Heart left ventricle (tissue), 13 donors: ENCODE measurements at regions not wholly inside any gene's neighbourhood (a gene's known extent, or its start where the extent isn't known, plus 50 kb on each side); places are given as distances from the start of the nearest gene placed in this dataset.

ENCODE experiments used
- CTCF ChIP-seq, 12 donors: fragments of 200-600 bp; sonication (generic) in 4 of 12; IDR thresholded peaks; one replicate each; pipeline versions ENCODE4 v1.5.0 to v1.8.0; 2018 to 2022; ENCODE audit warnings: antibody characterized with exemption in 12 of 12, mild to moderate bottlenecking in 5 of 12
- POLR2A ChIP-seq, 2 donors: fragments of 450-650 bp; IDR thresholded peaks; one replicate each; pipeline ENCODE4 v1.6.1; 2017; ENCODE audit warnings: antibody characterized with exemption in 2 of 2, mild to moderate bottlenecking in 2 of 2, moderate library complexity in 2 of 2
- donor health status: ischemic (EF 13 %, LVEDD 7.1; RV severe dilation, severe dysfunction).
- donor health status: DM: no; HTN: yes; CAD: no.
- donor health status: DM: no; HTN: no; CAD: no.
- donor health status: ischemic (EF 25% LVEDD 6.9; RV normal size, moderate dysfunction).
- donor health status: ischemic (EF 25% LVEDD 5.7; RV mildly dilated, moderate dysfunction).
- donor health status: ischemic (EF 35%, LVEDD 5.7; RV mildly dilated, moderate dysfunction).
- donor health status: nonischemic (EF 11% LVEDD 7.7; RV severe dilation, severe dysfunction).
- donor health status: DM: yes; HTN: yes; CAD: no.
- donor health status: PGD.
- donor health status: ischemic (EF 29% LVEDD 5.4; RV normal size, mild dysfunction).
- donor health status: nonischemic (EF 23%, LVEDD 6.1; RV moderate dilation, normal function).

GRCh38 chr4:54152846-54153600 lies 53.1 kb downstream of the GSX2 start:
- TF ChIP-seq CTCF (IDR thresholded peaks at IDR 0.05) (no peak), POLR2A (IDR thresholded peaks at IDR 0.05) (no peak)
